Naive B cell (primary cell): ENCODE measurements at regions not wholly inside any gene's neighbourhood (a gene's known extent, or its start where the extent isn't known, plus 50 kb on each side); places are given as distances from the start of the nearest gene placed in this dataset.

Experiments
- ATAC-seq, 2 donors: fragments of 150-1000 bp; cut with Tn5 transposase; 2 replicates each; pipeline ENCODE4 v1.10.0; 2021; ENCODE audit warnings: low read depth in 2 of 2, mild to moderate bottlenecking in 2 of 2, moderate library complexity in 2 of 2
- DNase-seq: peaks from one replicate; pipeline ENCODE4 v3.0.0; 2022
- H3K27ac Mint-ChIP-seq, 6 donors: one replicate each; pipeline ENCODE4 v1.8.0; 2020 to 2022; ENCODE audit warnings: mild to moderate bottlenecking in 6 of 6, mixed read lengths in 6 of 6, moderate library complexity in 5 of 6, inconsistent platforms in 2 of 6
- H3K27me3 Mint-ChIP-seq, 3 donors: one replicate each; pipeline ENCODE4 v1.8.0; 2021 to 2022; ENCODE audit warnings: mixed read lengths in 3 of 3, mild to moderate bottlenecking in 1 of 3
- H3K36me3 Mint-ChIP-seq, 2 donors: one replicate each; pipeline ENCODE4 v1.8.0; 2020 to 2022; ENCODE audit warnings: mixed read lengths in 2 of 2, inconsistent platforms in 1 of 2, mild to moderate bottlenecking in 1 of 2
- H3K4me1 Mint-ChIP-seq, 3 donors: one replicate each; pipeline ENCODE4 v1.8.0; 2020 to 2022; ENCODE audit warnings: mixed read lengths in 3 of 3, inconsistent platforms in 1 of 3, mild to moderate bottlenecking in 1 of 3, moderate library complexity in 1 of 3
- H3K4me3 Mint-ChIP-seq, 8 donors: one replicate each; pipeline ENCODE4 v1.8.0; 2020 to 2022; ENCODE audit warnings: mild to moderate bottlenecking in 8 of 8, mixed read lengths in 8 of 8, moderate library complexity in 8 of 8, inconsistent platforms in 2 of 8
- H3K9me3 Mint-ChIP-seq, 7 donors: one replicate each; pipeline ENCODE4 v1.8.0; 2020 to 2022; ENCODE audit warnings: mixed read lengths in 7 of 7, mild to moderate bottlenecking in 5 of 7, inconsistent platforms in 2 of 7, moderate library complexity in 1 of 7

DNA sequence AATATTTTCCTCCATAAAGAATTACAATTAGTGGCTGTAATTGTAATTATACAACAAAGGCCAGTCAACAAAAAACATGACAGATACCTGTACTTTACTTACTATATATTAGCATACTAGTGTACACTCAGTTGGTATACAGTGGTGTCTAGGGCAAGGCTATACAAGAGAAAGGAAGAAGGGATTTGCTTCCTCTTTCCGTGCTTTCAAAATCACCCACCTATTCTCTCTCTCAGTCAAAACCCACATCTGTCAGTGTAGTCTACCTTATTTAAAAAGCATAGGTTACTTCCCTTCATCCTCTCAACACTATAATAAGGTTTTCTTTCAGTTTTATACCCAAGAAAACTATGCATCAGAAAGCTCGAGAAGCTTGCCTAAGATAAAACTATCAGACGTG is 355.8 kb upstream of the NR5A2 start:
- ATAC-seq: no peak
- DNase-seq: no peak
- Mint-ChIP-seq H3K27ac (no peak overlapping the region), H3K4me3 (no peak overlapping the region), H3K27me3 (peaks cover 5 to 16% (median 11%) of the 10 kb centered on the region in 3 donors), H3K4me1 (peaks cover 0 to 8% (median 0%) of the 10 kb centered on the region in 3 donors), H3K9me3 (no peaks in the 10 kb centered on the region), H3K36me3 (no peaks in the 10 kb centered on the region)

DNA sequence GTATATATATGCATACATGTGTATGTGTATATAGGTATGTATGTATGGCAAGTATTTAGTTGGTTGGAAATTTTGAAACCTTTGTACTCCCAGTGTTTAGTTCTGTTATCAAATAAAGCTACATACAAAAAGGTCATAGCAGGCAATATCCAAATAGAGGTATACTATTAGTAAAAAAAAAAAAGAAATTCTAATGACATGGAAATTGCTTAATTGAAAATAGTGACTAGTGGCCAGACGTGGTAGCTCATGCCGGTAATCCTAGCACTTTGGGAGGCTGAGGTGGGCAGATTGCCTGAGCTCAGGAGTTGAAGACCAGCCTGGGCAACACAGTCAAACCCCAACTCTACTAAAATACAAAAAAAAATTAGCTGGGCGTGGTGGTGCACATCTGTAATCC is 351.6 kb upstream of the NR5A2 start:
- Mint-ChIP-seq H3K27ac (no peak overlapping the region), H3K4me3 (no peak overlapping the region), H3K36me3 (no peaks in the 10 kb centered on the region), H3K27me3 (peaks cover 0 to 8% (median 5%) of the 10 kb centered on the region in 3 donors), H3K4me1 (no peaks in the 10 kb centered on the region), H3K9me3 (peaks cover 0 to 6% (median 0%) of the 10 kb centered on the region in 7 donors)
- DNase-seq (no peak), ATAC-seq (no peak)

DNA sequence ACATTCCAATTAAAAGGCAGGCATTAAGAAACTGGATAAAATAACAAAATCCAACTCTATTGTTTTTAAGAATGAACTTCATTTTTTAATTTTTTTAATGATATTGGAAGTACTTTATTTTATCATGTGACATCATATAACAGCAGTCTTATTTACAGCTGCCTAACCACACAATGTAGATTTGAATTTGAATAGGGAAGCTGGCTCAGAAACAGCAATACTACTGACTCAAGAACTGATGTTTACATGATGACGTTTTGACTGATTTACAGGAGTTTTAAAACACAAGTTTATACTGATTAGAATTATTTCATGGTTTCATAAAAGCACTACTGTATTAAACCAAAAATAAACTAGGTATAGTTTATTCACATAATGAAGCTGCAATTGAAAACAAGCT is 348.7 kb upstream of the NR5A2 start:
- ATAC-seq (no peak), DNase-seq (no peak)
- Mint-ChIP-seq H3K27me3 (peaks cover 0 to 8% (median 0%) of the 10 kb centered on the region in 3 donors), H3K27ac (no peak overlapping the region), H3K36me3 (no peaks in the 10 kb centered on the region), H3K4me3 (no peak overlapping the region), H3K4me1 (no peaks in the 10 kb centered on the region), H3K9me3 (peaks cover 0 to 6% (median 0%) of the 10 kb centered on the region in 7 donors)

DNA sequence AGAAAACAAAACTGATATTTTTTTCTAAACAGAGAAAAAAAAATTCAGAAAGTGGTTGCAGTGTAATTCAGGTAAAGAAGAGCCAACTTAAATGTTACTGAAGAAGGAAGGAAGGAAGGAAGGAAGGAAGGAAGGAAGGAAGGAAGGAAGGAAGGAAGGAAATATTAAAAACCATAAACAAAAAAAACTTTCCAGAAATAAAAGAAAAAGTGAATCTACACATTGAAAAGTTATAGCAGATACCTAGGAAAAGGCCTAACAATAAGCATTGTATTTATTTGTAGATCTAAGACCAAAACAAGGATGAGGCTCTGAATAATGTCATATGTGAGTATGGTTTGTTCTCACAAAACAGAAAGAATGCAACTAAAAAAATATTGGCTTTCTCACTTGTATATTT is 345.4 kb upstream of the NR5A2 start:
- no peak overlapping the region for H3K27ac Mint-ChIP-seq

DNA sequence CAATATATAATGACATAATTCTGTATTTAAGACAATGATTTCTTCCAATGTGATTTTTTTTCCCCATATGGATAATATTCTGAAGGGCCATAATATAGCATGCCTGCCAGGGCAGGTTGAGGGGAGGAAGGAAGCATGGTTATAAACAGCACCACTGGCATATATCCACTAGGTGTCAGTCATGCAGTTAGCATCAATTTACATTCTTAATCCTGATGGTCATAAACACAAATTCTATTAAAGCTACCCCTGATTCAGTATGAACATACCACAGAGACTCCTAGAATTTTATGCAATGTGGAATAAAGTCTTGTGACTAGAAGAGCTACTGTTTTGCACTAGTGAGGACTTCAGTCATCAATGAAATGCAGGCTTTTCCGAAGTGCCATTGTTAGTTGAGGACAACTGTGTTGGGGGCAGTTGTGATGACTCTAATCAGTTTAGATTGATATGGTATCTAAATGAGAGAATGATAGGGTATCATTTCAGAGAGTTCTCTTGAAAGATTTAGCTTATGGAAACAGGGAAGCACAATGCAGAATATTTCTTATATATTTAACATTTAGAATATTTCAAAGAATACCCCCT is 342.7 kb upstream of the NR5A2 start:
- no peak overlapping the region for H3K4me3 Mint-ChIP-seq
- no peaks in the 10 kb centered on the region for H3K9me3 Mint-ChIP-seq
- peak; percentile 61 to 81 for ATAC-seq
- no peaks in the 10 kb centered on the region for H3K36me3 Mint-ChIP-seq
- DNase-seq: peak; percentile 45
- no peaks in the 10 kb centered on the region for H3K4me1 Mint-ChIP-seq
- peaks cover 28 to 29% (median 29%) of the 10 kb centered on the region in 3 donors for H3K27me3 Mint-ChIP-seq
- no peak overlapping the region for H3K27ac Mint-ChIP-seq

More for the DNA sequence above, 345.4 kb upstream of the NR5A2 start:
- Mint-ChIP-seq H3K27me3 (peaks cover 7 to 9% (median 7%) of the 10 kb centered on the region in 3 donors), H3K4me3 (no peak overlapping the region), H3K9me3 (peaks cover 0 to 6% (median 0%) of the 10 kb centered on the region in 7 donors), H3K36me3 (no peaks in the 10 kb centered on the region), H3K4me1 (no peaks in the 10 kb centered on the region)
- ATAC-seq: no peak
- no peak for DNase-seq

GRCh38 chr1:199685369-199685768 is 342.1 kb upstream of the NR5A2 start:
- Mint-ChIP-seq H3K4me3 (no peak overlapping the region), H3K27me3 (peaks cover 29 to 32% (median 30%) of the 10 kb centered on the region in 3 donors), H3K27ac (no peak overlapping the region), H3K4me1 (no peaks in the 10 kb centered on the region), H3K36me3 (no peaks in the 10 kb centered on the region), H3K9me3 (no peaks in the 10 kb centered on the region)
- DNase-seq (no peak), ATAC-seq (no peak)

DNA sequence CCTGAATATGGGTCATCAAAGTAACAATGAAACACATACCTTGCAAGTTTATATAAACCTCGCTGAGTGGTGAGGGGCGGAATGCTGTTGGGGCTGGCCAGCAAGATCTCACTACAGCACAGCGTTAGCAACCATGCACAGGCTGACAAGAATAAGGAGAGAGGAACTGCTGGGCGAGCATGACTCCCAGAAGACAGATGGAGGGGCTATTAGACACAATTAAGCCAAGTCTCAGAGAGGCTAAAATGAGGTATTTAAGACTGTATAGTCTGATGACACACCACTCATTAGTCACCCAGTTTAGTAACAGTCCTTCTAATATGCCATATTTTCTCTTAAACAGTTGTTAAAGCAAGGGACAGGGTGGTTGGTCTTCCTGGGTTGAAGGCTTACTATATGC is 340.2 kb upstream of the NR5A2 start:
- no peak overlapping the region for H3K27ac Mint-ChIP-seq
- no peak overlapping the region for H3K4me3 Mint-ChIP-seq
- no peak for DNase-seq
- H3K9me3 Mint-ChIP-seq: no peaks in the 10 kb centered on the region
- no peak for ATAC-seq
- H3K27me3 Mint-ChIP-seq: peaks cover 29 to 41% (median 38%) of the 10 kb centered on the region in 3 donors
- H3K4me1 Mint-ChIP-seq: no peaks in the 10 kb centered on the region
- no peaks in the 10 kb centered on the region for H3K36me3 Mint-ChIP-seq

GRCh38 chr1:199688133-199688676 is 339.3 kb upstream of the NR5A2 start:
- no peak for ATAC-seq

GRCh38 chr1:199688774-199689173 is 338.7 kb upstream of the NR5A2 start:
- Mint-ChIP-seq H3K27ac (peak overlapping the region in 1 of 6 donors; percentile 30), H3K9me3 (no peaks in the 10 kb centered on the region), H3K27me3 (peaks cover 44 to 53% (median 46%) of the 10 kb centered on the region in 3 donors), H3K4me1 (no peaks in the 10 kb centered on the region), H3K36me3 (no peaks in the 10 kb centered on the region), H3K4me3 (no peak overlapping the region)
- DNase-seq: no peak
- ATAC-seq: no peak

More at GRCh38 chr1:199688133-199688676, 339.3 kb upstream of the NR5A2 start:
- H3K9me3 Mint-ChIP-seq: no peaks in the 10 kb centered on the region
- peaks cover 38 to 47% (median 43%) of the 10 kb centered on the region in 3 donors for H3K27me3 Mint-ChIP-seq
- no peaks in the 10 kb centered on the region for H3K36me3 Mint-ChIP-seq
- H3K27ac Mint-ChIP-seq: peak overlapping the region in 1 of 6 donors; percentile 25
- no peak for DNase-seq
- no peaks in the 10 kb centered on the region for H3K4me1 Mint-ChIP-seq
- H3K4me3 Mint-ChIP-seq: no peak overlapping the region

DNA sequence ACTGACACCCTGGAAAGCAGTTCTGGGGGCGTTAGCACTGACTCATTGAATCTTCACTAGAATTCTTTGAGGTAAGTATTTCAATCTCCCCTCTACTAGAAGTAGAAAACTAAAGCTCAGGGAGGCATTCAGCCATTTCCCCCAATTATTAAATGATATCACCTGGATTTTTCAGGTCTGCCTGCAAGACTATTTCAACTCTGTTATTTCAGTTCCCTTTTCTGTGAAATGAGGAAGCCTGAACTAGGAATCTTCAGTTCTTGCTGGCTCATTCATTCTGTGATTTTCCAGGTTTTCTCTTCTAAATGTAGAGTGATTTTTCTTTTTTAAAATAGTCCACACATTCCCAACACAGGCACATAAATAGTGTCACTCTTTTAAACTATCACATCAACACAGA is 337.0 kb upstream of the NR5A2 start:
- Mint-ChIP-seq H3K36me3 (no peaks in the 10 kb centered on the region), H3K9me3 (no peaks in the 10 kb centered on the region), H3K27ac (no peak overlapping the region), H3K4me1 (no peaks in the 10 kb centered on the region), H3K27me3 (peaks cover 51 to 61% (median 59%) of the 10 kb centered on the region in 3 donors), H3K4me3 (no peak overlapping the region)
- ATAC-seq (peak in 1 of 2 donors; percentile 36), DNase-seq (no peak)

- no peak for DNase-seq
- no peak overlapping the region for H3K4me3 Mint-ChIP-seq
- H3K27me3 Mint-ChIP-seq: peaks cover 54 to 62% (median 58%) of the 10 kb centered on the region in 3 donors
- no peaks in the 10 kb centered on the region for H3K36me3 Mint-ChIP-seq
- H3K9me3 Mint-ChIP-seq: no peaks in the 10 kb centered on the region
- no peak for ATAC-seq
- H3K27ac Mint-ChIP-seq: no peak overlapping the region
- H3K4me1 Mint-ChIP-seq: no peaks in the 10 kb centered on the region
These were observed 336.0 kb upstream of the NR5A2 start for GRCh38 chr1:199691540-199691939.

- peaks cover 40 to 50% (median 48%) of the 10 kb centered on the region in 3 donors for H3K27me3 Mint-ChIP-seq
- no peak overlapping the region for H3K4me3 Mint-ChIP-seq
- H3K4me1 Mint-ChIP-seq: no peaks in the 10 kb centered on the region
- no peaks in the 10 kb centered on the region for H3K36me3 Mint-ChIP-seq
- H3K27ac Mint-ChIP-seq: no peak overlapping the region
- ATAC-seq (no peak), DNase-seq (no peak)
- H3K9me3 Mint-ChIP-seq: no peaks in the 10 kb centered on the region
These were observed 333.8 kb upstream of the NR5A2 start for GRCh38 chr1:199693724-199694123.

DNA sequence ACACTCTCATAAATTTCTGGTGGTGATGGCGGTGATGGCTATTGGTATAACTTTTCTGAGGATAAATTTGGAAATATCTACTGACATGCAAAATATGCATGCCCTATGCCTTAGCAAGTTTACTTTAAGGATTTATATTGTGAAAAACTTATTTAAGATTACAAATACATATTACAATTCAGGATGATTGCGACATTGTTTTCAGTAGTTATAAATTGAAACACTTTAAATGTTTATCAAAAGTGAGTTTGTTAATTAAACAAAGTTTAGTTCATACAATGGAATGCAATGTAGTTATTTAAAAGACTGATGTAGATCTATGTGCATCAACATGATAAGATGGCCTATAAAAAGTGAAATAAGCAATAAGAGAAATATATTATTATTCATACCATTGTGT is 331.3 kb upstream of the NR5A2 start:
- ATAC-seq (no peak), DNase-seq (no peak)
- Mint-ChIP-seq H3K4me3 (no peak overlapping the region), H3K9me3 (no peaks in the 10 kb centered on the region), H3K27ac (no peak overlapping the region), H3K36me3 (no peaks in the 10 kb centered on the region), H3K4me1 (no peaks in the 10 kb centered on the region), H3K27me3 (peaks cover 25 to 38% (median 37%) of the 10 kb centered on the region in 3 donors)

DNA sequence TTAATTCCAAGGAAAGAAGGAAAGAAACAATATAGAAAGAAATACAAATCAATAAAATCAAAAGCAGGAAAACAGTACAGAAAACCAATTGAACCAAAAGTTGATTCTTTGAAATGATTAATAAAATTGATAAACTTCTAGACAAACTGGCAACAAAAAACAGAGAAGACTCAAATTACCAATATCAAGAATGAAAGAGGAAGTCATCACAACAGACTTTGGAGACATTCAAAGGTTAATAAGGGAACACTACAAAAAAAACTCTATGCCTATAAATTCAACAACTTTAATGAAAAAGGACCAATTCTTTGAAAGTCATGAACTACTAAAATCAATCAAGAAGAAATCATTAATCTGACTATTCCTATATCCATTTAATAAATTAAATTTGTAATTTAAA is 329.3 kb upstream of the NR5A2 start:
- DNase-seq (no peak), ATAC-seq (no peak)
- Mint-ChIP-seq H3K36me3 (no peaks in the 10 kb centered on the region), H3K27ac (no peak overlapping the region), H3K4me1 (no peaks in the 10 kb centered on the region), H3K27me3 (peaks cover 17 to 29% (median 21%) of the 10 kb centered on the region in 3 donors), H3K9me3 (no peaks in the 10 kb centered on the region), H3K4me3 (no peak overlapping the region)
